ENCODE measurements at regions not wholly inside any gene's neighbourhood (a gene's known extent, or its start where the extent isn't known, plus 50 kb on each side); places are given as distances from the start of the nearest gene placed in this dataset.

DNA sequence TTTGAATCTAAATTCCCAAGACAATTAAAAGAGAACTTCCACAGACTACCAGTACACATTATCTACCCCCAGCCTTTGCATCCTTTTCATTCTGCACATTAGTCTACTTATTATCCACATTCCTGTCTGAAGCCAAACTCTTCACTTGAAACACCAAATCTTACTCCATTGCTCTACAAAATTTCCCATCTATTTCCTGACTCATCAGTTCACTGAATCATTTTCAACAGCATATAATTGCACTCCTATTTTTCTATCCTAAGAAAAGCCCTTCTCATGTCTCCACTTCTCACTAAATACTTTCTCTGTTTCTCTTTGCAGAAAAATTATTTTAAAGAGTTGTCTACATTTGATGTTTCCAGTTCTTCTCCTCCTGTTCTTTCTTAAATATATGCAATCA is 239.4 kb upstream of the FERMT1 start:
- Histone ChIP-seq H3K4me3 (no peak overlapping the region), H3K36me3 (no peaks in the 10 kb centered on the region), H3K9me3 (no peaks in the 10 kb centered on the region), H3K27me3 (no peaks in the 10 kb centered on the region), H3K4me1 (no peaks in the 10 kb centered on the region), H3K27ac (no peak overlapping the region)
- TF ChIP-seq EP300 (IDR thresholded peaks at IDR 0.05) = no peak
- TF ChIP-seq, protein P1, sequence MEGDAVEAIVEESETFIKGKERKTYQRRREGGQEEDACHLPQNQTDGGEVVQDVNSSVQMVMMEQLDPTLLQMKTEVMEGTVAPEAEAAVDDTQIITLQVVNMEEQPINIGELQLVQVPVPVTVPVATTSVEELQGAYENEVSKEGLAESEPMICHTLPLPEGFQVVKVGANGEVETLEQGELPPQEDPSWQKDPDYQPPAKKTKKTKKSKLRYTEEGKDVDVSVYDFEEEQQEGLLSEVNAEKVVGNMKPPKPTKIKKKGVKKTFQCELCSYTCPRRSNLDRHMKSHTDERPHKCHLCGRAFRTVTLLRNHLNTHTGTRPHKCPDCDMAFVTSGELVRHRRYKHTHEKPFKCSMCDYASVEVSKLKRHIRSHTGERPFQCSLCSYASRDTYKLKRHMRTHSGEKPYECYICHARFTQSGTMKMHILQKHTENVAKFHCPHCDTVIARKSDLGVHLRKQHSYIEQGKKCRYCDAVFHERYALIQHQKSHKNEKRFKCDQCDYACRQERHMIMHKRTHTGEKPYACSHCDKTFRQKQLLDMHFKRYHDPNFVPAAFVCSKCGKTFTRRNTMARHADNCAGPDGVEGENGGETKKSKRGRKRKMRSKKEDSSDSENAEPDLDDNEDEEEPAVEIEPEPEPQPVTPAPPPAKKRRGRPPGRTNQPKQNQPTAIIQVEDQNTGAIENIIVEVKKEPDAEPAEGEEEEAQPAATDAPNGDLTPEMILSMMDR (IDR thresholded peaks at IDR 0.05) = no peak
- no peak for TF ChIP-seq POLR2AphosphoS5 (IDR thresholded peaks at IDR 0.05)
- TF ChIP-seq POLR2A (IDR thresholded peaks at IDR 0.05) = no peak
- DNase-seq = no peak
- intact Hi-C loops (cut with DNase I; ENCODE audit: low total_unique reads) = no loop called here

DNA sequence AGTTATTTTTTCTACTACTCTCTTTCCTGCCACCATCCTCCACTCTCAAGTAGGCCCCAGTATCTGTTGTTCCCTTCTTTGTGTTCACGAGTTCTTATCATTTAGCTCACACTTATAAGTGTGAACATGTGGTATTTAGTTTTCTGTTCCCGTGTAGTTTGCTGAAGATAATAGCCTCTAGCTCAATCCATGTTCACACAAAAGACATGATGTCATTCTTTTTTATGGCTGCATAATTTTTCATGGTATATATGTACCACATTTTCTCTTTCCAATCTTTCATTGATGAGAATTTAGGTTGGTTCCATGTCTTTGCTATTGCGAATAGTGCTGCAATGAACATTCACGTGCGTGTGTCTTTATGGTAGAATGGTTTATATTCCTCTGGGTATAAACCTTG is 237.9 kb upstream of the FERMT1 start:
- no peak for TF ChIP-seq POLR2A (IDR thresholded peaks at IDR 0.05)
- TF ChIP-seq, protein P1 (IDR thresholded peaks at IDR 0.05) = no peak
- no peak for TF ChIP-seq POLR2AphosphoS5 (IDR thresholded peaks at IDR 0.05)
- no peak for TF ChIP-seq EP300 (IDR thresholded peaks at IDR 0.05)
- Histone ChIP-seq H3K27ac (no peak overlapping the region), H3K27me3 (no peaks in the 10 kb centered on the region), H3K4me3 (no peak overlapping the region), H3K4me1 (no peaks in the 10 kb centered on the region), H3K36me3 (no peaks in the 10 kb centered on the region), H3K9me3 (no peaks in the 10 kb centered on the region)
- WGBS, 5 donors = 75 to 82% (median 77%) methylated on average over 5 of the region's 5 CpGs
- DNase-seq = no peak
- intact Hi-C loops (cut with DNase I; ENCODE audit: low total_unique reads) = no loop called here

DNA sequence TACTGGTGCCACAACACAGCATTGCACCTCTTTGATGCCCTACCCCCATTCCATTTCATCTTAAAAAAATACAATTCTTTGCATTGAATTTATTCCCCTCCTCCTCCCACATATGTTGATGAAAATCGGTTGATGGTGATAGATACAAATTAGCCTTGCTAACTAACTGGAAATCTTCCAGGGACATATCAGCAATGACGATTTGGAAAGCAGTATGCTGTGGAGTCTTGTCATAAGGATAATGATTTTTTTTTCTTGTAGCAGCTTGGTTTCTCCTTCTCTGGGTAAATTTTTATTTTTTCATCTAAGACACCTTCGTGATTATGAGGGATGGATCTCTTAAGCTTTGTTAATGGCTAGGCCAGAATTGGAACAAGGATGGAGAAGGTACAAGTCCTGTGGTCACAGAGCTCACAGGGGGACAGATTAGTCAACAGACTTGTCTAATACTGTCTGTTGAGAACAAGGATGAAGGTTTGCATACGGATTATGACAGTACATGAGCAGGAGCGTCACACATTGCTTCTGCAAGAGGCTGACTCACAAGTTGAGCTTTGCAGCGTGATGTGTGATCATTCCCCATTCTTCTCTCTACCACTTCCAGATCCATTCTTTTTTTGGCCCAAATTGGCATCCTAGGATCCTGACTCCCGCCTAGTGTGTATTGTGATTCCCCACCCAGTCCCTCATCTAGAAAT is 233.1 kb upstream of the FERMT1 start:
- 77 to 87% (median 85%) methylated on average over 7 of the region's 7 CpGs for WGBS, 5 donors
- H3K4me3 ChIP-seq = no peak overlapping the region
- H3K27me3 ChIP-seq = no peaks in the 10 kb centered on the region
- no peak for DNase-seq
- no peaks in the 10 kb centered on the region for H3K9me3 ChIP-seq
- intact Hi-C loops (cut with DNase I; ENCODE audit: low total_unique reads) = no loop called here
- H3K36me3 ChIP-seq = no peaks in the 10 kb centered on the region
- no peak for TF ChIP-seq POLR2AphosphoS5 (IDR thresholded peaks at IDR 0.05)
- no peaks in the 10 kb centered on the region for H3K4me1 ChIP-seq
- no peak overlapping the region for H3K27ac ChIP-seq

DNA sequence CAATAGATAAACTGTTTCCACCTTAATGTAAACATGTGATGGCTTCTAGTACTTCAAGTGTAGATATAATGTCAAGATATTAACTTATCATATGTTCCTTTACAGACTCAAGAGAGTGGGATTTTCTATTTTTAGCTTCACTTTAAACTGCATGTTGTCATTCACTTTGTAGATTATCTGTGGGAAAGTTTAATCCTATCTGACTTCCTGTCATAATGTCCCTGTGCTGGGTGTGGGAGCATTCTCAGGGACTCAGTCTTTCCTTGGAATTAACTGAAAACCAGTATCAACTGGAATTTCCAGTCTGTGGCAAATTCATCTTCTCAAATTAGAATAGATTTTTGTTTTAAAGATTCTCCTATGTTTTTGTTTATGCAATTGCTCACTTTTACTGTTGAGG is 226.1 kb upstream of the FERMT1 start:
- TF ChIP-seq EP300 (IDR thresholded peaks at IDR 0.05) (no peak), POLR2AphosphoS5 (IDR thresholded peaks at IDR 0.05) (no peak), POLR2A (IDR thresholded peaks at IDR 0.05) (no peak)
- TF ChIP-seq, protein P1 (IDR thresholded peaks at IDR 0.05) = no peak
- Histone ChIP-seq H3K27ac (no peak overlapping the region), H3K4me3 (no peak overlapping the region), H3K4me1 (no peaks in the 10 kb centered on the region), H3K27me3 (no peaks in the 10 kb centered on the region), H3K9me3 (no peaks in the 10 kb centered on the region), H3K36me3 (no peaks in the 10 kb centered on the region)
- intact Hi-C loops (cut with DNase I; ENCODE audit: low total_unique reads) = no loop called here
- no peak for DNase-seq

DNA sequence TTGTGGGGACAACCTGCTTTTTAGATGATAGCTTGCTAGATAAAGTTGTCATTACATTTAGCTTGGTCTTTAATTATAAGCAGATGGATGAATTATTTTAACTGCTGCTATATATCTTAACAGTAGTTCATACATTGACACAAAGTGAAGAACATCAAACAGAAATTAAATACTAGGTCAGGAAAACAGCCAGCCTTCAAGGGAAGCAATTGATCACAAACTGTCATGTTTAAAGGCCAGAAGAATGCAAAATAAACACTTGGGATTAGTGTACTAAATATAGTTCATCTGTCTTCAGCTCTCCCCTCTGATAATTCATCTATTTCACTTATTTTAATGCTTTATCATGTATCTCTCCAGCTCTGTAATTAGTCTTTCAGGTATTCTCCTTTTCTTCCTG is 225.1 kb upstream of the FERMT1 start:
- TF ChIP-seq EP300 (IDR thresholded peaks at IDR 0.05) = no peak
- TF ChIP-seq, protein P1 (IDR thresholded peaks at IDR 0.05) = no peak
- TF ChIP-seq POLR2AphosphoS5 (IDR thresholded peaks at IDR 0.05) = no peak
- intact Hi-C loops (cut with DNase I; ENCODE audit: low total_unique reads) = no loop called here
- Histone ChIP-seq H3K4me3 (no peak overlapping the region), H3K9me3 (no peaks in the 10 kb centered on the region), H3K36me3 (no peaks in the 10 kb centered on the region), H3K27me3 (no peaks in the 10 kb centered on the region), H3K27ac (no peak overlapping the region), H3K4me1 (no peaks in the 10 kb centered on the region)
- DNase-seq = no peak
